ENCODE measurements at regions not wholly inside any gene's neighbourhood (a gene's known extent, or its start where the extent isn't known, plus 50 kb on each side); places are given as distances from the start of the nearest gene placed in this dataset.

DNA sequence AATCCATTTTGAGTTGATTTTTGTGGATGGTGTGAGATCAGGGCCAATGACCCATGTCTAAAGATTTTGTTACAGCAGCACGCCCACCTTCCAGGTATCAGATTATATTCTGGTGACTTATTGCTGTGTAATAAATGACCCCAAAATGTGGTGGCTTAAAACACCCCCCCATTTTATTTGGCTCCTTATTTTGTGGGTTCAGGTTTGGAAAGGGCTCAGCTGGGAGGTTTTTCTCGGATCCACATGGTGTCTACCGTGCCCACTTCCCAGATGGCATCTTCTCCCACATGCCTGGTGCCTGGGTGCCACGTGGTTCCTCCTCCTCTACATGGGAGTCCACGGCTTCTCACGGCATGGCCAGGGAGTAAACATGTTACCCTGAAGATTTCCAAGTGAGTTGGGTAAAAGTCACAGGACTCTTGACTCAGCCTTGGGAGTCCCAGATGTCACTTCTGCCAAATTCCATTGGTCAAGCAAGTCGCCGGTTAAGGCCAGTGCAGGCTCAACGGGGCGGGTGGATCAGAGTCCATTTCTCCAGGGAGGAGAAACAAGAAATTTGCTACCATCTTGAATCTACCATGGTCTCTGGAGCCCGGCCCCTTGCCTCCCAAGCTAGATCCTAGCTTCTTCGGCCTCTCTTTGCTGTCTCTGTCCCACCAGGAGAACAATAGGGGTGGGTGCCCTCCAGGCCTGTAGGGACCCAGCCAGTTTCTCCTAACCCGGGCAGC, 214.3 kb downstream of the KIF26A start:
- no peak for DNase-seq (ENCODE audit: low read depth in 4 of 4, low spot score in 3 of 4)

DNA sequence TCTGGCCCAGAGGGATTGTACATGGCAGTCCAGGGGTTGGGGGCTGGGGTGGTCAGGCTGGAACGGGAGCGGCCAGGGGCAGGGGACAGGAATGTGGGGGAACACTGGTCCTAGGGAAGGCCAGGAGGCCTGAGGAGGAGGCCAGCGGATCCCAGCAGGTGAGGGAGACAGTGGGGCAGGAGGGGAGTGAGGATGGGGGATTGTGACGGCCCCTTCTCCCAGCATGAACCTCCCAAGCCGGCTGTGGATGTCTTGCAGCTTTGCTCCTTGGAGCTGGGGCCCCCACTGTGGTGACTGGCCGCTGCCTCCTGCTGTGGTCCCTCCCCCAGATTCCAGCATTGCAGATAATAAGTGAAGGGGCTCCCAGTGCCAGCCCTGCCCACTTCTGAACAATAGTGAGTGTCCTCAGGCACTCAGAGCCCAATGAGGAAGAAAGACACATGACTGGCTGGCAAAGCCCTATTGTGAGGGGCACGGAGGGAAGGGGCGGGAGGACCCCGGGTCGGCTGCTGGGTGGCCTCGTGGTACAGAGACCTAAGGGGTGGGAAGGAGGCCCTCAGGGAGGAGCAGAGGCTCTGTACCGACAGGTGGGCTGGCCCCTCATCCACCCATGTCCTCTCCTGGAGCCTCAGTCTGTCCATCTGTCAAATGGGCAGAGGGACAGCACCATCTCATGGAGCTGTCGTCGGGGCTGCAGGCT, 215.0 kb downstream of the KIF26A start:
- DNase-seq (ENCODE audit: low read depth in 4 of 4, low spot score in 3 of 4) = no peak

DNA sequence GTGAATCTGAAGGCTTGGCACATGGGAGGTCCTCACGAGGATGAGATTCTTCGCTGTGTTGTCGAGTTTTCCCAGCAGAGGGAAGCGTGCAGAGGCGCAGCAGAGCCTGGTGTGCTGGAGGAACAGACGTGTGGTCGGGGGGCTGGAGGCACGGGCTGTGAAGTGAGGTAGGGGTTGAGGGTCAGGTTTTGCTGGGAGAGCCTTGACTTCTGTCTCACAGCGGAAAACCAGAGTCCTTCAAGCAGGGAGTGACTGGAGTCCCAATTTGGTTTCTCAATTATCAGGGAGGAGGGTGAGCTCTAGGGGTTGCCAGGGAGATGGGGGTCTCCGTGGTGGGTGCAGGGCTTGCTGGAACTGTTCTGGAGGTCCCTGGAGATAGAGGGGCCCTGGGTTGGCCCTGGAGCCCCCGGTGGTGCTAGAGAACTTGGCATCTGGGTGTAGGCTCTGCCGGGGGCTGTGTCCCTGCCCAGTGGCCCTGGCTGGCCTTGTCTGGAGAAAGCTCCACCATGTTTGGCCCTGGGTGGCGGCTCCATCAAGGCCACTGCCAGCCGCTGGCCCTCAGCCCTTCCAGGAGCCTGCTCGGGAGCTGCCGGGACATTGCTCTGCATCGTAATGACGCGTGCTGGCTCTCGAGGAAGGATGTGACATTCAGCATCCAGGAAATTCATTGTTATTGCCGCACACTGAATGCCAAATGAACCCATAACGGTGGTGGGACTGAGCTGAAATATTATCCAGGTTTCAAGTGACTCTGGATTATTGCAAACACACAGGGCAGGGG, 215.7 kb downstream of the KIF26A start:
- peak in 1 of 4 donors; percentile 20 for DNase-seq (ENCODE audit: low read depth in 4 of 4, low spot score in 3 of 4)

DNA sequence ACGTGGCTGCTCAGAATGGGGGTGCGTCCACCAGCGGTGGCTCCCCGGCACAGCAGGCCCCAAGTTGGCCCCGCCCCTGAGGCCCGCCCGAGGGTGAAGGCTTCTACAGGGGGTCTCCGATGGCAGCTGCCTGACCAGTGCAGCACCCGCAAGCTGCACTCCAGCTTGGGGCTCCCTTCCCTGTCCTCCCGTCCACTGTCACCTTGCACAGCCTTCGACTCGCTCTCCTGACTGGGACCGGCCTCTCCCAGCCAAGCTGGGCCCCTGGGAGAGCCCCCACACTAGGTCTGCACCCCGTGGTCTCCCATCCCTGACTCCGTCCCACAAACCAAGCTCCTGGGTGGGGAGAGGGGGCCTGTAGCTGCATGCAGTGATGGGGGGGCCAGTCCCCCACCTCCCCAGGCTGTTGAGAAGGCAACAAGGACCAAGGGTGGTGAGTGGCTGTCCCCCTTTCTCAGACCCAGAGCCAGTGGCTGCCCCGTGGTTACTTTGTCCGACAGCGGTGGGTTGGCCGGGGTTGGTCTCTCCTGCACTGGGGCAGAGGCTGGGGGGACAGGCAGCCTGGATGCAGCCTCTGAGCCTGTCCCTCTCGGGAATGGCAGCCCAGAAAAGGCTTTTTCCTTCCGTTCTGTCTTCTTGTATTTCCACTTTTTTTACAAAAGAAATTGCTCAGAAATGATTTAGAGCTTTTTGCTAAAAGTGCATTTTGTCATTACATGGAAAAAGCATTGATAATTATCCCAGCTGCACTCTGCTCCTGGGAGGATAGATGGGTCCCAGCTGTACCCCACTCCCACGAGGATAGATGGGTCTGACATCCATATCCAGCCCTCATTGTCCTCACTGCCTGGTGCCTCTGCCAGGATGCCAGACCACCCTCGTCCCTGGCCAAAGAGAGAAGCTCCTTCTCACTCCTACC, 217.0 kb downstream of the KIF26A start:
- DNase-seq (ENCODE audit: low read depth in 4 of 4, low spot score in 3 of 4) = no peak

DNA sequence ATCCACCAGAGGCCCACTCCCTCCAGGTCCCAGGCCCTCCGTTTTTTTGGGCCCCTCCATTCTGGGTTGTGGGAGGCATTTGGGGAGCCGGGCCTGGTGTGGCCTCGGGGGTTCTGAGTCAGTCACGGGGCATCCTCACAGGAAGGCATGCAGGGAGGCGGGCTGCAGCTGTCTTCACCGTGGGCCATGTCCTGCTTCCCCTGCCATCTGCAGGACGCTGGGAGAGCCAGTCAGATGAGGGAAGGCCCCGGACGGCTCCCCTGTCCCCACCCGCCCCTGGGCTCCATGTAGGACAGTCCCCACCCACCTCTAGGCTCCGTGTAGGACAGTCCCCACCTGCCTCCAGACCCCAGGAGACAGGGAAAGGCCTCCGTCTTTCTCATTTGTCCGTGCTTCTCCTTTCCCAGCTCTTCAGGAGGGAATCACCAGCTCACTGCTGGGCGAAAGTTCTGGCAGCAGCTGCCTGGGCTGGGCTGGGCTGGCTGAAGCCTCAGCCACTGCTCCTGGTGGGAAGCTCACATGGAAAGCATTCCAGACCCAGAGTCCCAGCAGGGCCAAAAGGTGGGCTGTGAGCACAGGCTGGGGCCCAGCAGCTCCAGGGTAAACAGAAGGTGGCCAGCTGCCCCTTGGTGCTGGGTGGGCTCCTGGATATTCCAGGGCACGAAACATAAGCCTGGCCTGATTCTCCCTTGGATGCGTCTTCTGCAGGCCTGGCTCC, 217.8 kb downstream of the KIF26A start:
- no peak for DNase-seq (ENCODE audit: low read depth in 4 of 4, low spot score in 3 of 4)

DNA sequence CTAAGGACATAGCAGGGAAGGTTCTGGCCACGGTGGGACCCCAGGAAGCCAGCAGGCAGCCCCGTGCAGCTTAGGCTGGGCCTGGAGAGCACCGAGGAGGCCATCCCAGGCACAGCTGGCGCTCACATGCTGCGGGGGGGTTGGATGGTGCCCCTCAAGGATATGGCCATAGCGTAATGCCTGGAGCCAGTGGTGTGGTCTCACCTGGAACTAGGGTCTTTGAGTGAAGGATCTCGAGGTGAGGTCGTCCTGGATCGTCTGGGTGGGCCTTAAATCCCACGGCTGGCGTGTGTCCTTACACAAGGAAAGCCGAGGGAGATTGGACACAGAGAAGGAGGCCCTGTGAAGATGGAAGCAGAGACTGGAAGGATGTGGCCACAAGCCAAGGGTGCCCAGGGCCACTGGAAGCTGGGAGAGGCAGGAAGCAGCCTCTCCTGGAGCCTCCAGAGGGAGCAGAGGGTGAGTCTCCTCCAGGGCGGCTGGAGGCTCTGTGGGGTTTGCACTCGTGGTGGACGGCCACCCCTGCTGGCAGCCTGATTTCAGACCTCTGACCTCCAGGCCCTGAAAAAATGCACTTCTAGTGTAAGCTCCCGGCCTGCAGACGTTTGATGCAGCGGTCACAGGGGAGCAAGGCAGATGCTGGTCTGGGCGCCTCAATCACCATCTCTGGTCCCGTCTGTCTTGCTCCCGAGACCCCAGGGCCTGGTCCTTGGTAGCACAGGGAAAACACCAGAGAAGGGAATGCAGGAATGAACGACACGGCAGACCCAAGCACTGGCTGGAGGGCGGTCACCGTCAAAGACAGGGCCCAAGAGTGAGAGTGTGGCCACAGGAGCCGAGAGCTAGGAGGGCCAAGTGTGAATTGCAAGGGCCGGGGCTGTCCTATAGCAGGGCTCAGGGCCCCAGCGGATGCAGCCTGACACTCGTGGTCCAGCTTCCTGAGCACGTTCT, 218.6 kb downstream of the KIF26A start:
- no peak for DNase-seq (ENCODE audit: low read depth in 4 of 4, low spot score in 3 of 4)

DNA sequence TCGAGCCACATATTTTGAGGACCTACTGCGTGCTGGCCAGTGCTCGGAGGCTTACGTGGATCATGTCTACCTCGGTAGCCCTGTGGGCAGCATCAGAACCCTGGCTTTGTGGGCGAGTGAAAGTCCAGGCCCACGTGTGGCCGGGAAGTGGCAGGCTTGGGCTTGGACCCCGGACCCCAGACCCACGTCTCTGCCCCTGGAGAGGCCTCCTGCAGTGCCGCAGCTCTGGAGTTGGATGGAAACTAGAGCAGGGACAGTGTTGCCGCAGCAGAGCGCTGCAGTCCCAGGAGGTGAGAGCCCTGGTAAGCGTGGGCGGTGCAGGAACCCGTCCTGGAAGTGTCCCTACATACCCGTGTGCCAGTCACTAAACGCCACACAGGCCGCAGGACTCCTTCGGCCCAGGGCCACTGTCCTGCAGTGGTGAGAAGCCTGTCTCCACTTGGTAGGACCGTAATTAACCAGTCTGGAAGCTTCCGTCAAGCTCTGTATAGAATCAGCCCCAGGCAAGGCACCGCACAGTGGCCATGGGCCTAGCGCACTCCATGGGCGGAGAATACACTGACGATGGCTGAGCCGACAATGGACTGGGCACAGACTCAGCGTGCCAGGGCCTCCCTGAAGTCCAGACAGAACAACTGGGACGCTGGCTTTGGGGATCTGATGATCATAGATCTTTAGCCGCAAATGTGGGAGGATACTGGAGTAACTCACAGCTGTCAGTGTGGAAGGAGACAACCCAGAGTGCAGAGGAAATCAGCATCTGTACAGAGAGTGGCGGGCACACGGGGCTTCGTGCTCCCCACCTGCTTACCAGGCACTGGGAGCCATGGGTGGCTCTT, 219.5 kb downstream of the KIF26A start:
- DNase-seq (ENCODE audit: low read depth in 4 of 4, low spot score in 3 of 4) = no peak

DNA sequence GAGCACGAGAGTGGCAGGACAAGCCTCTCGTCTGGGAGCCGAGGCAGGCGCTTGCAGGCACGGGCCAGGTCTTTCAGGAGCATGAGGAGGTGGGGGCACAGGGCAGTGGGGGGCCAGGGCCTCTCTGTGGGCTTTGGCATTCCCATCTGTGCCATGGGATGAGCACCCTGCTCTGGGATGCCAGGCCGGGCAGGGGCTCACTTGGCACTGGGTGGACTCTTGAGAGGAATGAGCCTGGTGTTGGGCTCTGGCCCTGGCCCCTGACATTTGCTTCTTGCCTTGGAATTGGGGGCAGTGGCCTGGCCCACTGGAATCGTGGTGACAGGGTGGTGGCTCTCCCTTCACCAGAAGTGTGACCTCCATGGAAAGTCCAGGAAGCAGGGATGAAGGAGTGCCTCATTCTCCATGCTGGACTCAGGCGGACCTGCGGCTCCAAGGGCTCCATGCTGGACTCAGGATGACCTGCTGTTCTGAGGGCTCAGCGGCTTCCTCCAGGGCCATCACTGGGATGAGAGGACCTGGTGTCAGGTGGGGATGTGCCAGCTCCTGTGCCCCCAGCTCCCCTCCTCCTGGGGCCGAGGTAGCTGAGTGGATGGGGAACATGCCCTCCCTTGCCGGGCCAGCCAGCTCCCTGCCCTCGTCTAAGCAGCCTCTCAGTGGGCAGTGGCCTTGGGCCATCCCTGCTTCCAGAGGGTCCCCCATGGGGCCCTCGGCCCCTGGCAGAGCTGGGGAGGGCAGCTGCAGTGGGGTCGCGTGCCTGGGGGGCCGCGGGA, 220.3 kb downstream of the KIF26A start:
- DNase-seq (ENCODE audit: low read depth in 4 of 4, low spot score in 3 of 4) = no peak

DNA sequence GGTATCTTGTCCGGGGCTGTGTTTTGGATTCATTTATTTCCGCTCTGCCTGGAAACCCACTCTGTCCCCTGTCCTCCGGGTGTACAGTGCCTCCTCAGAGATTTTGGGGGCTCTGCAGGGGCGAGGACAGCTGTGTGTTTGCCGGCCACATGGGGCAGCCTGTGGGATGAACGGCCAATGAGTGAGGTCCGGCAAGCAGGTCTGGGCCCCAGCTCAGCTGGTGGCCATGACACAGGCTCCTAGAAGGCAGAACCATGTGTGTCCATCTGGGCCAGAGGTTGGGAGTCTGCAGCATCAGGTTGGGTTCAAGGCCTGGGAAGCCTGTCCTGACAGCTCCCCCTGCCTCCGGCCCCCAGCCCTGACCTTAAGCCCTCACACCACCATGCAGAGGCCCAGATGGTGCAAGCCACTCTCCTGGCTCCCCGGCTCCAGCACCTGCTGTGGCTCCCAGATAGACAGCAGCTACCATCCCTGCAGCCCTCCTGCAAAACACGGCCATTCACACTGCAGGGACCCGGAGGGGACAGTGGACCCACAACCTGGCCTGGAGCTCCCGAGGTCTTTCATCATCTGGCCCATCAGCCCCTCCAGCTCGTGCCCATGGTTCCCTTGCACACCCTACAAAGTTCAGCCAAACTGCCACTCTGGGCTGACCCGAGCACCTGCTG, 220.1 kb upstream of the C14orf180 start:
- no peak for DNase-seq (ENCODE audit: low read depth in 4 of 4, low spot score in 3 of 4)

DNA sequence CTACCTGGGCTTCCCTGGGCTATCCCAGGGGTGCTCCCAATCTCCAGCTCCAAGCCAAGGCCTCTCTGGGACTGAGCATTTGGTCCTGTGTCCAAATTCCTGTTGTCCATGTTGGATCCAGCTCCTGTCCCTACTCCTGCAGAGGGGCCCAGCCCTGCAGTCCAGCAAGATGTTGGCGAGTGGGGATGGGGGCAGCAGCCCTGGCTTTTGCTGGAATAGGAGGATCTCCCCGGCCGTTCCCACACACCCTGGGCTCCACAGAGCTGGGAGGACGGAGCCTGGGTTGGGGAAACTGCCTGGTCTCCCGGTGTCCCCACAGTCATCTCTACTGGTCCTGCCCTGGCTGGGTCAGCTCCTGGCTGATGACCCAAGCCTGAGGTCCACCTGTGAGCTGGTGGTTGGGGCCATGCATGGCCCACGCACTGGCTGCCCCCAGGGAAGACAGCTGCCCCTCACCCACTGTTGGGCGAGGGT, 219.6 kb upstream of the C14orf180 start:
- no peak for DNase-seq (ENCODE audit: low read depth in 4 of 4, low spot score in 3 of 4)

DNA sequence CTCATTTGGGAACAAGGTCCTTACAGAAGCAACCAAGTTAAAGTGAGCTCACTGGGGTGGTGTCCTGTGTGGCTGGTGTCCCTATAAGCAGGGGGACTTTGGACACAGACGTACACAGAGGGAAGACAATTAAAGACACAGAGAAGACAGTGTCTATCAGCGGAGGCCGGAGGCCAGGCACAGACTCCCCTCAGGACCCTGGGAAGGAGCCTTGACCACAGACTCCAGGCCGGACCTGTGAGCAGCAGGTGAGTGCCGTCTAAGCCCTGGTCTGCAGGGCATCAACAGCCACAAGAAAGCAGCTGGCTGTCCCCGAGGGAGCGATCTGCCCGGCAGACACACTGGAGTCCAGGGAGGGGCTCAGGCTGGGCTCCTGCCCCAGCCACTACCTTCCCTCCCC, 219.1 kb upstream of the C14orf180 start:
- DNase-seq (ENCODE audit: low read depth in 4 of 4, low spot score in 3 of 4) = no peak

DNA sequence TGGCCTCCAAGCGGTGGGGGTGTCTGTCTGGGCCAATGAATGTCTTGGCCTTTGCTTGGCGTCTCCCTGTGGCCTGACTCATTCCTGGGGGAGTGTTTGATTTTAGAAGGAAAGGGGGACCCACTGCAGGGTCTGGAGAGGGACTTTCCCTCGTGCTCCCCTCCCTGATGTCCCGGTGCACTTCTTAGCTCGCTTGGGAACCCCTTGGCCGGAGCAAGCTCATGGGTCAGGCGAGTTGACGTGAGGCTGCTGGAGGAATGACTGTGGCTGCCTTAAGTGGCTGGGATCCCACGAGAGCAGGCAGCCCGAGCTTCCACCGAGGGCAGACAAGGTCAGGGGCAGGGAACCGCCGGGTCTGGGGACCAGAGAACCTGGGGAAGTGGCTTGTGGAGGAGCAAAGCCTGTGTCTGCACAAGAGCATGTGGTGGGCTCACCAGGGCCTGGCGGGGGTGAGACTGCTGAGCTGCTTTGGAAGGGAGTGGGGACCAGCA, 218.4 kb upstream of the C14orf180 start:
- no peak for DNase-seq (ENCODE audit: low read depth in 4 of 4, low spot score in 3 of 4)

DNA sequence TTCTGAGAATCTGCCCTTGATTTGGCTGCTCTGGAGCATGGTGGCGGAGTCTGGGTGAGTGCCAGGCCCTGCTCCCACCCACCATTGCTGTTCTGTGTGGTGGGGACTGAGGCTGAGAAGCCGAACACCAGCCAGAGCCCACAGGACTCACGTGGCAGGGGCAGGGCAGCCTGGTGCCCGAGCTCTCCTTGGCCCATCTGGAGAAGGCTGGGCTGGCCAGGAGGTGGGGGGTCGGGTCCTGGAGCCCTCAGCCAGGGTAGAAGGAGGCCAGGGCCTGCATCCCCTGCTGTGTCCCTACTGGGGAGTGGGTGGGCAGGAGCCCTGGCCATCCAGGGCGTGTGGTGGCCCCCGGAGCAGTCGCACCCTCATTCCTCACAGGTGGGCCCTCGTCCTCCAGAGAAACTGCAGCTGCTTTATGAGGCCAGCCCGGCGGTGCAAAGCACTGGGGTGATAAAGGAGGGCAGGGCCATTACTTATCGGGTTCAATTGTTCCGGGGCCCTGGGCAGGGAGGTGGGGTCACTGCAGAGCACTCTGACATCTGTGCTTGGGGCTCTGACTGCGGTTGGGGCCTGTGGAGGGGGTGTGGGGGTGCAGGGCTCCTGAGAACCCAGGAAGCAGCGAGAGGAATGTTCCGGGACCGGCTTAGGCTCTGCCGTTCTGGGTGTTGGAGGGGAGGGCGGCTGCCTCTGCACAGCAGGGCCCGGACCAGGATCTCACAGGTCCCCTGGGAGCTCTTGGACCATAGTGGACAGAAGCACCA, 217.5 kb upstream of the C14orf180 start:
- DNase-seq (ENCODE audit: low read depth in 4 of 4, low spot score in 3 of 4) = no peak

DNA sequence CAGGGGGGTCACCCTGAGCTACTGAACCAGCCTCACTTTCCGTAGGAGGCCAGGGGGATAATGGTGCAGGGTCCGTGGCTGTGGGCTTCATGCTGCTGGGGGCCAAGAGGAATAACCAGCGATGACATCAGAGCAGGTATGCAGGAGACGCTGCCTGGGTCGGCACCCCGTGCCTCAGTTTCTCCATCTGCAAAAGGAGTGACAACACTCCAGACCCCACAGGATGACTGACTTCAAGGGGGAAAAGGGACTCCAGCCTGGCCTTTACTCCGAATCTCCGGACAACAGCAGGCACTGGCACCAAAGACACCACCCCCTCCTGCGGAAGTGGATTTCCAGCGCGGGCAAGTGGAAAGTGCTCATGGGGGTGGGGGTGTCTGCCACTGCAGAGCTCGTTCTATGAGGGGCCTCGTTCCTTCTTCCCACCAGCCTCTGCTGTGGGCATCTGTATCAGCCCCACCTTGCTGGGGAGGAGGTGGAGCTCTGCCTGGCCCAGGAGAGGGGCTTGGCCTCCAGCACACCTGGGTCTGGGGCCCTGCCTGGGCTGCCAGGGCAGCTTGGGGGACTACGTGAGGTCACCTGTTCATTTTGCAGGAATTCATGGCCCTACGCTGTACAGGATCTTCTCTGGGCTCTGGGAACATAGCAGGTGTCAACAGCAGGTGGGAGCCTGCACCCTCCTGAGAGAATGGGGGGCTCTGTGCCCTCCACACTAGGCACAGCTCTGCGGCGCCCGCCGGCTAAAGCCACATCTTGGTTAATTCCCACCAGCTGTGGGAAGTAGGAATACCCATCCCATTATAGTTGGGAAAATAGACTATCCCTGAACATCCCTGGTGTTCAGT, 216.6 kb upstream of the C14orf180 start:
- DNase-seq (ENCODE audit: low read depth in 4 of 4, low spot score in 3 of 4) = no peak

Measured in left renal pelvis (tissue), 4 donors.